GM12872 (cell line): ENCODE measurements at regions not wholly inside any gene's neighbourhood (a gene's known extent, or its start where the extent isn't known, plus 50 kb on each side); places are given as distances from the start of the nearest gene placed in this dataset.

ENCODE experiments used
- TF ChIP-seq, protein P1 (sequence below): IDR thresholded peaks from 3 replicates; pipeline ENCODE4 v1.5.1; 2011; ENCODE audit warnings: low read depth, mild to moderate bottlenecking, low read length, moderate library complexity; ENCODE audit not compliant: insufficient read depth

DNA sequence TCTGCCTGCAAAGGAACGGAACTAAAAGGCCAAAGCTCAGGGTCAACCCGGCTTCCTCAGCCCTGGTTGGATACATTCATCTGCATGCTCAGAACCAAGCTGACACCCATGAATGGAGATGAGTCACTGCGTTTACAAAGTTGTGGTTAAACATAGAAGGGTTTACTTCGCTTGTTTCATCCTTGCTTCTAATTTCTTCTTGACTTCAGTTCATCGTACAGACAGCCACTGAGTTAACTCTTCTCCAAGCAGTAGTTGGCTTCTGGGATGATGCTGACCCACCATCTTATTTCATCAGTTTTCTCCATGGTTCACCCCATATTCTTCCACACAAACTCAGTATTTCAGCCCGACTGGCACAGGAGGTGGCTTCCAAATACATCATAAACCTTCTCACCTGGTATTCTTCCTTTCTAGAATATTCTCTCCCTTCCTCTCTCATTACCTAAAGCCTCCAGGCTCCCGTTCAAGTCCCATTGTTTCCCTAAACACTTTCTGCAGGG is 166.3 kb upstream of the RNF32 start:
- TF ChIP-seq, protein P1, sequence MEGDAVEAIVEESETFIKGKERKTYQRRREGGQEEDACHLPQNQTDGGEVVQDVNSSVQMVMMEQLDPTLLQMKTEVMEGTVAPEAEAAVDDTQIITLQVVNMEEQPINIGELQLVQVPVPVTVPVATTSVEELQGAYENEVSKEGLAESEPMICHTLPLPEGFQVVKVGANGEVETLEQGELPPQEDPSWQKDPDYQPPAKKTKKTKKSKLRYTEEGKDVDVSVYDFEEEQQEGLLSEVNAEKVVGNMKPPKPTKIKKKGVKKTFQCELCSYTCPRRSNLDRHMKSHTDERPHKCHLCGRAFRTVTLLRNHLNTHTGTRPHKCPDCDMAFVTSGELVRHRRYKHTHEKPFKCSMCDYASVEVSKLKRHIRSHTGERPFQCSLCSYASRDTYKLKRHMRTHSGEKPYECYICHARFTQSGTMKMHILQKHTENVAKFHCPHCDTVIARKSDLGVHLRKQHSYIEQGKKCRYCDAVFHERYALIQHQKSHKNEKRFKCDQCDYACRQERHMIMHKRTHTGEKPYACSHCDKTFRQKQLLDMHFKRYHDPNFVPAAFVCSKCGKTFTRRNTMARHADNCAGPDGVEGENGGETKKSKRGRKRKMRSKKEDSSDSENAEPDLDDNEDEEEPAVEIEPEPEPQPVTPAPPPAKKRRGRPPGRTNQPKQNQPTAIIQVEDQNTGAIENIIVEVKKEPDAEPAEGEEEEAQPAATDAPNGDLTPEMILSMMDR, result no peak

DNA sequence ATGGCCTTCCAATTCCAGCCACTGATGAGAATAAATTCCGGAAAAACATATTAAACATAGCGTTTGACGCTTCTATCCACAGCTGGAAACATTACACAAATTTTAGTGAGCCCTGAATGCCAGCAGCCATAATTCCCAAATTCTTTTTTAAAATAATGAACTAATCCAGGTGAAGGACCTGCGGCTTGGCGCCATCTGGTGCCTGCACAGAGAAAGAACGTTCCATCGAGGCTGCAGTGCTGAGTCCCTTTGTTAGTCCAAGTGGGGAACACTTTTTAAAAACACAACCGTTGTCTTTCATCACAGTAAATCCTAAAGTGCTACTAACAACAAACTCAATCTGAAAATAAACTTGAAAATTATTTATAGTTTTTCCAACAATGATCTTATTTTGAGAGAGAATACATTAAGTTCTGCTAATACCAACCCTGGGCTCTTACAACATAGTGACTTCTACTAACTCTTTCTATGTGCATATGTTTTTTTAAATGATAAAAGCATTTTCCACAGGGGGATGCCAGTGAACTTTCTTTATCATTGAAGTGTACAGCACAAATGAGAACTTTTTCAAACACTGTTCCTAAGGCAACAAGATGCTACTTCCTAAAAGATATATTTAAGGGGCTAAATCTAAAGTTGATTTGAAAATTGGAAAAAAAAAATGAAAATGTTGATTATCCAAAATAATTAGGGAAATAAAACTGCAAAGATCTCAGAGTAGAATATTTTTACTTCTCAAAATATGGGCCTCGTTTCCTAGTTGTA is 166.9 kb upstream of the RNF32 start:
- TF ChIP-seq, protein P1, result peak; percentile 77

DNA sequence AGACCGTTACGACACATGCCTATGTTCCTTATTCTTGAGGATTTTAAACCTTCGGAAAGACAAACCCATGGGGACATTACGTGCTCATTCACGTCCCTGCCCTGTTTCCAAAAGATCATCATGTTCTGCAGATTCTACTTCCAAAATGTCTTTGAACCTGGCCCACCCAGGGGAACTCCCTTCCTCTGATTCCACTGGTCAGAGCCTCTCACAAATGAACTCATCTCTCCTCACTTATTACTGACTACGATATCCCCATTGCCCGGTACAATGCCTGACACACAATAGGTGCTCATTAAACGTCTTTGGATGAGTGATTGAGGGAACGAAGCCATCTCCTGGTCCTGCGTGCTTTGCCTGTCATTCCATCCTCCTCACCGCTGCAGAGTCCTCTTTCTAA is 168.3 kb upstream of the RNF32 start:
- TF ChIP-seq, protein P1, result no peak

DNA sequence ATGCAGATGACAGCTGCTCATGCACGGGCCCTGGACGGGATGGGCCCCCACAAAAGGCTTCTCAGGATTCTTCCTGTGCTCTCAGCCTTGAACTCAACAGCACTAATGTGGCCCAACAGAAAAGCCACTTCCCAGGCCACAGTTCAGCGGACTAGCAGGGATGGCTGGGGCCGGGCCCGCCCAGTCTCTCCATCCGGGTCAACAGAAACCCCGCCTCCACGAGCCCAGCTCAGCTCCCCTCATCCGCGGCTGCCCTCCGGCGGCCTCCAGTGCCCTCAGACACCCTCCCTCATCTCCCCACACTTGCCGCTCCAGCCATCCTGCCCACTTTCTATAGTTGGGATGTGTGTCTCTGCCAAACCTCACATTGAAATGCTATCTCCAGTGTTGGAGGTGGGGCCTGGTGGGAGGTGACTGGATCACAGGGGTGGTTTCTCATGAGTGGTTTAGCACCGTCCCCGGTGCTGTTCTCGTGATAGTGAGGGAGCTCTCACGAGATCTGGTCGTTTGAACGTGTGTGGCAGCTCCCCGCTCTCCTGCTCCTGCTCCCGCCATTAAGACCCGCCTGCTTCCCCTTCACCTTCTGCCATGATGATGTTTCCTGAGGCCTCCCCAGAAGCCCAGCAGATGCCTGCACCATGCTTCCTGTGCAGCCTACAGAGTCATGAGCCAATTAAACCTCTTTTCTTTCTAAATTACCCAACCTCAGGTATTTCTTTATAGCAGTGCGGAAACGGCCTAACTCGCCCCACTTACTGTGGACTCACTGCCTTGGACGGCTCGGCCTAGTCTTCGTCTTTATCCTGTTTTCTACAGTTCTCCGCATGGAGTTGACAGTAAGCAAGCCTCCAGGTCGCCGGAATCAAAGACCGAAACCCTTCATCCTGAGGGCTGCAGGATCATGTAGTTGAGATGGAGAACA is 169.9 kb upstream of the RNF32 start:
- TF ChIP-seq, protein P1, result no peak

DNA sequence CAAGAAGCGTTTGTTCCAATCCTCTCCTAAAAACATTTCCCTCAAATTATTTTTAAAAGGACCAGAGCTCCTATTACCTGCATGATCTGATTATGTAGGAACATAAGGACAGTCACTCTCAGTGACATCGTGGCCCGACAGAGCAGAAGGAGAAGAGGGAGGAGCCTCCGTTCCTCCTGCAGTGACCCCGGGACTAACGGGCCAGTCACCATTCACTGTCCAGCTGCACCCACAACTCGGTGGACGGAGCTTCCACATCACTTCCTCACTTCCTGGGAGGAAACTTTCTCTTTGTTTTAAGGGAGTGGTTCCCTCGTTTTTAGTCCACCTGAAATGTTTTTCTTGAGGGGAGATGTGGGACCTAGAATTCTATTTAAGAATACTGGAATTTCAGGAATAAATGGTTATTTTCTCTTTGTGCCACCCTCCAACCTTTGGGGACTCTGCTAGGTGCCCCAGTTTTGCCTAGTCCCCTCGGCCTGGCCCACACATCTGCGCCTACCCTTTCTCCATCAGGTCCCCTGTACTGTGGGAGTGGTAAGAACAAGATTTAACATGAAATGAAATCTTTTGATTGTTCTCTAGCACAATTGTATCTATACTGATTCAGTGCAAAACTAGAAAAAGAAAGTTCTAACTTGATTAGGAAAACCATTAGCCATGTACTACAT is 173.5 kb upstream of the RNF32 start:
- TF ChIP-seq, protein P1, result no peak

DNA sequence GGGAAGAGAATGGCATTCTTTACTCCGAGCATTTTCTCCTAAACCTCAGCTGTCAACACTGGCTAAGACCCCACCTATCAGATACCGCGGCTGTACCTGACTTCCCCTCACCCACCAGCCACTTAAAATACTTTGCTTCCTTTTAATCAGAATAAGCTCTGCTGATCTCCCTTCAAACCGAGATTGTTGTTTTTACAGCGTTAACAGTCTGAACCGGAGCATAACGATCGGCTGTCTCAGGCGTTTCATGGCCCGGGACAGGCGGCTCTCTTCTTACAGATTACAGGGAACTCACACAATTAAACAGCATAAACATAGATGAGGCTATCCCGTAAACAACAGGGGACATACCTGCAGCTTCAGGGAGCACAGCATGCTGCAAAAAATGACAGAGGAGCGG is 174.3 kb upstream of the RNF32 start:
- TF ChIP-seq, protein P1, result no peak

DNA sequence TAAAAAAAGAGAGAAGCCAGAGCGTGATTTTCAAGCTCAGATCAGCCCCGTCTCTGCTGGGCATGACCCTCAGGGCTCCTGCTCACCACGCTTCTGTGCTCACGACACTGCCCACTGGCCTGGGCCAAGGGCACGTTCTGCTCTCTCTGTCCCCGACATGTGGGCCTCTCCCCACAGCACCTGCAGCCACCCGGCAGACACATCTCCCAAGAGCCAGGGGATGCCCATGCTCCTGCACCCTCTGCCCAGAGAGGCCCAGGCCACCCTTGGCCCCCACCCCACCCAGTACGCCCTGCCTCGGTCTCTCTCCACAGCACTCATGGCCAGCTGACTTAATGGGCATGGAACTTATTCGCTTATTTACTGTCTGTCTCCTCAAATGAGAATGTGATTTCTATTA is 175.4 kb upstream of the RNF32 start:
- TF ChIP-seq, protein P1, result no peak
